Transverse colon (tissue), 4 donors: ENCODE measurements at regions not wholly inside any gene's neighbourhood (a gene's known extent, or its start where the extent isn't known, plus 50 kb on each side); places are given as distances from the start of the nearest gene placed in this dataset.

Experiments
- CTCF ChIP-seq, 5 experiments: fragments of 200-600 bp in 3 of 5; fragments of 450-650 bp in 2 of 5; sonication (generic) in 3 of 5; IDR thresholded peaks; 1 replicate in 2 of 5; 2 replicates in 3 of 5; pipeline ENCODE4 v1.5.1; 2016 to 2017; ENCODE audit warnings: antibody characterized with exemption in 5 of 5, inconsistent platforms in 3 of 5, mild to moderate bottlenecking in 2 of 5, moderate library complexity in 1 of 5
- EP300 ChIP-seq: sonication (generic); formaldehyde crosslinking; IDR thresholded peaks from one replicate; pipeline ENCODE4 v1.6.1; 2017; ENCODE audit warnings: antibody characterized with exemption, low read depth
- POLR2A ChIP-seq: fragments of 450-650 bp; IDR thresholded peaks from one replicate; pipeline ENCODE4 v1.6.1; 2016; ENCODE audit warnings: antibody characterized with exemption, mild to moderate bottlenecking, moderate library complexity
- POLR2AphosphoS5 ChIP-seq, 3 donors: sonication (generic); formaldehyde crosslinking; IDR thresholded peaks; one replicate each; pipeline ENCODE4 v1.6.1; 2016; ENCODE audit warnings: antibody characterized with exemption in 3 of 3

- TF ChIP-seq CTCF (IDR thresholded peaks at IDR 0.05), result no peak
- TF ChIP-seq POLR2AphosphoS5 (IDR thresholded peaks at IDR 0.05), result no peak
- no peak for TF ChIP-seq EP300
- TF ChIP-seq POLR2A, result no peak
These were observed 367.3 kb downstream of the GRIA2 start for GRCh38 chr4:157587681-157588423.
